ENCODE measurements at regions not wholly inside any gene's neighbourhood (a gene's known extent, or its start where the extent isn't known, plus 50 kb on each side); places are given as distances from the start of the nearest gene placed in this dataset.

- no peak for TF ChIP-seq PHF8 (conservative IDR thresholded peaks at IDR 0.05; ENCODE audit: low read depth, low read length)
- TF ChIP-seq POLR2AphosphoS5 (IDR thresholded peaks at IDR 0.05; ENCODE audit: low read depth, low read length), result no peak
- no peak for TF ChIP-seq RBBP5 (IDR thresholded peaks at IDR 0.05; ENCODE audit: borderline replicate concordance, low read depth, low read length)
- no peak for TF ChIP-seq CTCF (IDR thresholded peaks at IDR 0.05; ENCODE audit: control extremely low read depth in 1 of 3, insufficient read depth in 1 of 3, low read depth in 1 of 3, low read length in 3 of 3)
- TF ChIP-seq, protein P1, sequence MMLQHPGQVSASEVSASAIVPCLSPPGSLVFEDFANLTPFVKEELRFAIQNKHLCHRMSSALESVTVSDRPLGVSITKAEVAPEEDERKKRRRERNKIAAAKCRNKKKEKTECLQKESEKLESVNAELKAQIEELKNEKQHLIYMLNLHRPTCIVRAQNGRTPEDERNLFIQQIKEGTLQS (IDR thresholded peaks at IDR 0.05; ENCODE audit: insufficient read depth, low read depth, low read length), result no peak
Measured at GRCh38 chr2:58970365-58970764, 729.2 kb upstream of the FANCL start.
